ENCODE measurements at regions not wholly inside any gene's neighbourhood (a gene's known extent, or its start where the extent isn't known, plus 50 kb on each side); places are given as distances from the start of the nearest gene placed in this dataset.
"Not testable (repeated sequence)": the region's sequence is repeated elsewhere in the genome, so short reads cannot be mapped to it uniquely, and the experiment has no call there.

- RAD21 ChIA-PET (ENCODE audit: low non-redundant PET in 1 of 2, low total read pairs in 2 of 2, uncharacterized antibody in 2 of 2, unreplicated experiment in 2 of 2); BruUV-seq (replicated peaks); intact Hi-C loops (cut with micrococcal nuclease); H3K27me3 ChIP-seq (ENCODE audit: insufficient read depth, low read length); H3K79me2 ChIP-seq (ENCODE audit: insufficient read depth, low read length); H3K9me3 ChIP-seq (ENCODE audit: control insufficient read depth in 1 of 2, insufficient read depth in 1 of 2, low read depth in 1 of 2, low read length in 2 of 2); H3K4me3 ChIP-seq (replicated peaks in 1 of 2; ENCODE audit: low read depth in 1 of 2, low read length in 2 of 2); POLR2A ChIA-PET; DNase-seq (ENCODE audit: low read depth, low spot score); H3K4me2 ChIP-seq (ENCODE audit: low read length); H4K20me1 ChIP-seq (ENCODE audit: insufficient read depth); H3K27ac ChIP-seq (ENCODE audit: low read depth, low read length); H3K36me3 ChIP-seq (ENCODE audit: control insufficient read depth in 1 of 2, insufficient read depth in 2 of 2, low read length in 2 of 2); ATAC-seq; CTCF ChIA-PET; H2AFZ ChIP-seq (ENCODE audit: low read depth, low read length, poor library complexity, severe bottlenecking); H3K9ac ChIP-seq (ENCODE audit: low read length); H3K4me1 ChIP-seq (ENCODE audit: control insufficient read depth in 1 of 2, insufficient read depth in 2 of 2, low read length in 2 of 2); H3K9me2 ChIP-seq (ENCODE audit: insufficient read depth): not testable (repeated sequence)
These were observed 845.6 kb upstream of the ANO3 start for GRCh38 chr11:25486338-25486737.

- H3K4me2 ChIP-seq (ENCODE audit: low read length); H3K9me3 ChIP-seq (ENCODE audit: control insufficient read depth in 1 of 2, insufficient read depth in 1 of 2, low read depth in 1 of 2, low read length in 2 of 2); H3K27ac ChIP-seq (ENCODE audit: low read depth, low read length); H3K4me1 ChIP-seq (ENCODE audit: control insufficient read depth in 1 of 2, insufficient read depth in 2 of 2, low read length in 2 of 2); POLR2A ChIA-PET; H4K20me1 ChIP-seq (ENCODE audit: insufficient read depth); ATAC-seq; H3K27me3 ChIP-seq (ENCODE audit: insufficient read depth, low read length); H3K79me2 ChIP-seq (ENCODE audit: insufficient read depth, low read length); H3K4me3 ChIP-seq (replicated peaks in 1 of 2; ENCODE audit: low read depth in 1 of 2, low read length in 2 of 2); intact Hi-C loops (cut with micrococcal nuclease); DNase-seq (ENCODE audit: low read depth, low spot score); H3K9ac ChIP-seq (ENCODE audit: low read length); CTCF ChIA-PET; BruUV-seq (replicated peaks); H3K9me2 ChIP-seq (ENCODE audit: insufficient read depth); RAD21 ChIA-PET (ENCODE audit: low non-redundant PET in 1 of 2, low total read pairs in 2 of 2, uncharacterized antibody in 2 of 2, unreplicated experiment in 2 of 2); H3K36me3 ChIP-seq (ENCODE audit: control insufficient read depth in 1 of 2, insufficient read depth in 2 of 2, low read length in 2 of 2); H2AFZ ChIP-seq (ENCODE audit: low read depth, low read length, poor library complexity, severe bottlenecking): not testable (repeated sequence)
These were observed 843.8 kb upstream of the ANO3 start for GRCh38 chr11:25488176-25488575.

- BruUV-seq (replicated peaks); H3K79me2 ChIP-seq (ENCODE audit: insufficient read depth, low read length); H3K4me2 ChIP-seq (ENCODE audit: low read length); RAD21 ChIA-PET (ENCODE audit: low non-redundant PET in 1 of 2, low total read pairs in 2 of 2, uncharacterized antibody in 2 of 2, unreplicated experiment in 2 of 2); H3K4me3 ChIP-seq (replicated peaks in 1 of 2; ENCODE audit: low read depth in 1 of 2, low read length in 2 of 2); H2AFZ ChIP-seq (ENCODE audit: low read depth, low read length, poor library complexity, severe bottlenecking); H3K9me2 ChIP-seq (ENCODE audit: insufficient read depth); H4K20me1 ChIP-seq (ENCODE audit: insufficient read depth); POLR2A ChIA-PET; H3K27ac ChIP-seq (ENCODE audit: low read depth, low read length); ATAC-seq; H3K4me1 ChIP-seq (ENCODE audit: control insufficient read depth in 1 of 2, insufficient read depth in 2 of 2, low read length in 2 of 2); CTCF ChIA-PET; DNase-seq (ENCODE audit: low read depth, low spot score); H3K9ac ChIP-seq (ENCODE audit: low read length); intact Hi-C loops (cut with micrococcal nuclease); H3K27me3 ChIP-seq (ENCODE audit: insufficient read depth, low read length); H3K36me3 ChIP-seq (ENCODE audit: control insufficient read depth in 1 of 2, insufficient read depth in 2 of 2, low read length in 2 of 2): not testable (repeated sequence)
- peaks cover 3 to 15% of the 10 kb centered on the region in 2 experiments; a peak in 2 of 4 replicates for H3K9me3 ChIP-seq (ENCODE audit: control insufficient read depth in 1 of 2, insufficient read depth in 1 of 2, low read depth in 1 of 2, low read length in 2 of 2)
These were observed 830.5 kb upstream of the ANO3 start for GRCh38 chr11:25501426-25501825.

Data from HCT116 (cell line).